ENCODE measurements at regions not wholly inside any gene's neighbourhood (a gene's known extent, or its start where the extent isn't known, plus 50 kb on each side); places are given as distances from the start of the nearest gene placed in this dataset.

DNA sequence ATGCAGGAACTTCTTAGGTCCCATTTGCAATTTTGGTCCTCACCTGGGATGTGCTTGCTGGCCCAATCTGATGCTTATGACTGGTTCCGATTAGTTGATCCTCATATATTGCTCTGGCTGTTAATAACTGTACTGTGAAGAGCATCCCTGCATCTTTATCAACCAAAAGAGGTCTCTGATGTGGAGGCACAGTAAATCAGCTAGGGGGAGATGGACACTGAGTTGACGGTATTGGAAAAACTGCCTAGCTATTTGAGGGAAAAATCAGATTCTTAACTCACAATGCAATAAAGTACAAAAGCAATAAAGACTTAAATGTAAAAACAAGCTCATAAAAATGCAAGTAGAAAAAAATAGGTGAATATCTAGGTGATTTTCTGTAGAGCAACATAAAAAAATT is 188.0 kb upstream of the TCF4 start:
- intact Hi-C loops (cut with DNase I) = no loop called here

DNA sequence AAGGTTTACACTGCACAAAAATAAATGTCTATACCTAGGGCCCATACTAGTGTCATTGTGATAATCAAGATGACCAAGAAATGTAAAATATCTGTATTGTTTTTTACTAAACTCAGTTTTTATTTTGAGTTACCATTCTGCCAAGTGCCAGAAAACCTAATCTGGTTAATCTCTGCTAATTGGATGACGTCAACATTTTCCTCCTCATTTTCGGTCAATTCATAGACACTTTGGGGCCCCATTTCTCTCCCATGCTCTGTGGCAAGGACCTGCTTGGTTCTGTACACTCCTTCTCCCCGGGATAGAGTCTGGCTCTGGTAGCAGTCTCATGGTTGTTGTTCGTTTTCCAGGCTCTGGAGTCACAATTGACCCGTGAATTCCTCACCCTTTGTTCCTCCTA is 186.5 kb upstream of the TCF4 start:
- H3K4me3 ChIP-seq = no peak overlapping the region
- DNase-seq = no peak
- H3K9me3 ChIP-seq (replicated peaks in 1 of 3) = no peaks in the 10 kb centered on the region
- H3K4me1 ChIP-seq (replicated peaks in 1 of 2) = peaks cover 0 to under 1% of the 10 kb centered on the region in 2 donors
- intact Hi-C loops (cut with DNase I) = no loop called here
- WGBS, 4 donors = 78 to 89% (median 88%) methylated on average over 5 of the region's 5 CpGs
- no peak for TF ChIP-seq POLR2A (IDR thresholded peaks at IDR 0.05)
- TF ChIP-seq, protein P1, sequence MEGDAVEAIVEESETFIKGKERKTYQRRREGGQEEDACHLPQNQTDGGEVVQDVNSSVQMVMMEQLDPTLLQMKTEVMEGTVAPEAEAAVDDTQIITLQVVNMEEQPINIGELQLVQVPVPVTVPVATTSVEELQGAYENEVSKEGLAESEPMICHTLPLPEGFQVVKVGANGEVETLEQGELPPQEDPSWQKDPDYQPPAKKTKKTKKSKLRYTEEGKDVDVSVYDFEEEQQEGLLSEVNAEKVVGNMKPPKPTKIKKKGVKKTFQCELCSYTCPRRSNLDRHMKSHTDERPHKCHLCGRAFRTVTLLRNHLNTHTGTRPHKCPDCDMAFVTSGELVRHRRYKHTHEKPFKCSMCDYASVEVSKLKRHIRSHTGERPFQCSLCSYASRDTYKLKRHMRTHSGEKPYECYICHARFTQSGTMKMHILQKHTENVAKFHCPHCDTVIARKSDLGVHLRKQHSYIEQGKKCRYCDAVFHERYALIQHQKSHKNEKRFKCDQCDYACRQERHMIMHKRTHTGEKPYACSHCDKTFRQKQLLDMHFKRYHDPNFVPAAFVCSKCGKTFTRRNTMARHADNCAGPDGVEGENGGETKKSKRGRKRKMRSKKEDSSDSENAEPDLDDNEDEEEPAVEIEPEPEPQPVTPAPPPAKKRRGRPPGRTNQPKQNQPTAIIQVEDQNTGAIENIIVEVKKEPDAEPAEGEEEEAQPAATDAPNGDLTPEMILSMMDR (IDR thresholded peaks at IDR 0.05) = no peak
- H3K27ac ChIP-seq = no peak overlapping the region
- no peaks in the 10 kb centered on the region for H3K36me3 ChIP-seq (replicated peaks in 1 of 2)
- peaks cover 7% of the 10 kb centered on the region for H3K27me3 ChIP-seq

More for the DNA sequence above, 188.0 kb upstream of the TCF4 start:
- TF ChIP-seq, protein P1 (IDR thresholded peaks at IDR 0.05) = no peak
- no peak for TF ChIP-seq POLR2A (IDR thresholded peaks at IDR 0.05)
- Histone ChIP-seq H3K27ac (no peak overlapping the region), H3K27me3 (peaks cover 17% of the 10 kb centered on the region), H3K4me1 (replicated peaks in 1 of 2) (peaks cover 0 to 6% of the 10 kb centered on the region in 2 donors), H3K9me3 (replicated peaks in 1 of 3) (no peaks in the 10 kb centered on the region), H3K4me3 (no peak overlapping the region), H3K36me3 (replicated peaks in 1 of 2) (no peaks in the 10 kb centered on the region)
- WGBS, 4 donors = 32 to 64% (median 54%) methylated on average over 2 of the region's 2 CpGs
- DNase-seq = no peak

DNA sequence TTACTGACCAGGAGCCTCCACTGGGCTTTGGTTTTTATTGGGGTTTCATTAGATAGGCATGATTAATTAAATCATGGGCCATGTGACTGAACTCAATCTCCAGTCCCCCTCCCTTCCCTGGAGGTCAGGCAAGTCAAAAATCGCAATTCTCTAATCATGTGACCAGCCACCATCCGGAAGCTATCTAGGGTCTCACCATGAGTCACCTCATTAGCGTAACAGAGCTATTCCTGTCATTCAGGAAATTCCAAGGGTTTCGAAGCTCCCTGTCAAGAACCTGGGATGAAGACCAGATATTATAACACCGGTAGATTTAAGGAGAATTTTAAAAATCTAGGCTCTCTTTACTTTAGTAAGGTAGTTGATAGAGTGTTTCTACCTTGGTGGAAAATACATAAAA is 180.3 kb upstream of the TCF4 start:
- intact Hi-C loops (cut with DNase I) = no loop called here
- no peaks in the 10 kb centered on the region for H3K9me3 ChIP-seq (replicated peaks in 1 of 3)
- no peaks in the 10 kb centered on the region for H3K4me1 ChIP-seq (replicated peaks in 1 of 2)
- DNase-seq = no peak
- no peaks in the 10 kb centered on the region for H3K27me3 ChIP-seq
- 63 to 73% (median 70%) methylated on average over 5 of the region's 5 CpGs for WGBS, 4 donors
- TF ChIP-seq, protein P1 (IDR thresholded peaks at IDR 0.05) = no peak
- no peak for TF ChIP-seq POLR2A (IDR thresholded peaks at IDR 0.05)
- no peak overlapping the region for H3K27ac ChIP-seq
- no peak overlapping the region for H3K4me3 ChIP-seq
- H3K36me3 ChIP-seq (replicated peaks in 1 of 2) = no peaks in the 10 kb centered on the region

DNA sequence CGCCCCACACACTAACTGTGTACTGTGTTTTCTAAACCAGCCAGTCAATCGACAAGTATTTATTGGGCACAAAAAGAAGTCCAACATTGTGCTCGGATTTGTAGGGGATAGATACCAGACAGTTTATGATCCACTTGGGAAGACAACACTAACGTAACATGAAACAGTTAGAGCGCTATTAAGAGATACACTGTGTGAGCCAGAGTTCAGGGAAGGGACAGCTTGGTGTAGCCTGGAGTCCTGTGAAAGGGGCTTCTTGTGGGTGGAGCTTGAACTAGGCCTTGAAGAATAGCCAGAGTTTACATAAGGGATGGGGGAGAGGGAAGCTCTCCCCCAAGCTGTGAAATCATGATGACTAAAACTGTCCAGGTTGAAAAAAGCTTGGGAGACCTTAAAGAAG is 176.4 kb upstream of the TCF4 start:
- Histone ChIP-seq H3K27ac (no peak overlapping the region), H3K27me3 (no peaks in the 10 kb centered on the region), H3K36me3 (replicated peaks in 1 of 2) (no peaks in the 10 kb centered on the region), H3K4me3 (no peak overlapping the region), H3K9me3 (replicated peaks in 1 of 3) (no peaks in the 10 kb centered on the region), H3K4me1 (replicated peaks in 1 of 2) (no peaks in the 10 kb centered on the region)
- intact Hi-C loops (cut with DNase I) = no loop called here
- DNase-seq = no peak
- TF ChIP-seq, protein P1 (IDR thresholded peaks at IDR 0.05) = no peak
- no peak for TF ChIP-seq POLR2A (IDR thresholded peaks at IDR 0.05)
- 78 to 87% (median 84%) methylated on average over 5 of the region's 5 CpGs for WGBS, 4 donors
